ENCODE measurements at regions not wholly inside any gene's neighbourhood (a gene's known extent, or its start where the extent isn't known, plus 50 kb on each side); places are given as distances from the start of the nearest gene placed in this dataset.

- Histone ChIP-seq H3K4ac (ENCODE audit: low read depth, low read length) (no peak overlapping the region), H4K91ac (ENCODE audit: insufficient read depth, low read depth, low read length) (no peak overlapping the region), H3K23ac (ENCODE audit: low read depth, low read length) (no peak overlapping the region), H2BK20ac (ENCODE audit: low read depth, low read length) (no peak overlapping the region), H4K20me1 (ENCODE audit: insufficient read depth, low read length) (no peaks in the 10 kb centered on the region), H3K9me1 (ENCODE audit: insufficient read depth, low read length) (no peaks in the 10 kb centered on the region), H3K14ac (replicated peaks; ENCODE audit: low read depth, low read length) (no peak overlapping the region), H4K5ac (ENCODE audit: low read depth, low read length) (no peak overlapping the region), H3K18ac (ENCODE audit: low read depth, low read length) (no peak overlapping the region), H3K27me3 (ENCODE audit: control insufficient read depth, insufficient read depth, low read length) (no peaks in the 10 kb centered on the region), H2BK5ac (ENCODE audit: low read depth, low read length, poor library complexity, severe bottlenecking) (no peak overlapping the region), H2AK9ac (replicated peaks; ENCODE audit: low read depth, low read length, poor library complexity) (no peak overlapping the region), H2AK5ac (ENCODE audit: low read depth, low read length) (no peak overlapping the region), H3K79me1 (ENCODE audit: low read depth in 1 of 2, low read length in 2 of 2) (no peaks in the 10 kb centered on the region), H3K56ac (ENCODE audit: extremely low read depth, insufficient read depth, low read length) (no peak overlapping the region), H2BK120ac (ENCODE audit: low read depth, low read length) (no peak overlapping the region), H3K36me3 (ENCODE audit: control insufficient read depth, insufficient read depth, low read length) (no peaks in the 10 kb centered on the region), H3K4me1 (ENCODE audit: control insufficient read depth, insufficient read depth, low read length) (no peaks in the 10 kb centered on the region), H4K8ac (ENCODE audit: low read depth in 2 of 2, low read length in 2 of 2) (no peak overlapping the region), H2BK15ac (ENCODE audit: low read depth, low read length) (no peak overlapping the region), H3K27ac (ENCODE audit: insufficient read depth, low read length) (no peak overlapping the region), H3K4me2 (ENCODE audit: low read depth, low read length) (no peak overlapping the region), H2AFZ (replicated peaks; ENCODE audit: low read length, poor library complexity) (no peak overlapping the region), H3K9ac (ENCODE audit: low read depth, low read length) (no peak overlapping the region), H3K9me3 (ENCODE audit: control insufficient read depth, insufficient read depth, low read length) (peaks cover 4% of the 10 kb centered on the region; the same call in 1 of the 2 replicates), H3K4me3 (ENCODE audit: insufficient read depth, low read depth, low read length) (no peak overlapping the region)
- TF ChIP-seq ELK1 (IDR thresholded peaks at IDR 0.05; ENCODE audit: borderline replicate concordance, low read depth, low read length) (no peak), RCOR1 (IDR thresholded peaks at IDR 0.05; ENCODE audit: insufficient replicate concordance, low read length) (no peak), USF2 (IDR thresholded peaks at IDR 0.05; ENCODE audit: low read depth, low read length) (no peak)
- intact Hi-C loops (cut with micrococcal nuclease): no loop called here
- ATAC-seq (ENCODE audit: low read depth) (no peak), DNase-seq (no peak)
- ChIA-PET POLR2A (ENCODE audit: unreplicated experiment) (no interaction called here), CTCF (no interaction called here)
- BruUV-seq (replicated peaks): no TSS peak
- dilution Hi-C loops (cut with HindIII; ENCODE audit: low sequenced_read_pairs, unreplicated experiment): no loop called here
- in situ Hi-C loops (cut with MboI; ENCODE audit: low sequenced_read_pairs): no loop called here
Measured at GRCh38 chr10:109676703-109677102, 246.6 kb downstream of the XPNPEP1 start.

All from IMR-90 (cell line).